RWPE1 (cell line): ENCODE measurements at regions not wholly inside any gene's neighbourhood (a gene's known extent, or its start where the extent isn't known, plus 50 kb on each side); places are given as distances from the start of the nearest gene placed in this dataset.

ENCODE experiments used
- CTCF ChIA-PET: fragments of 350-600 bp; sonication (Branson Sonifier 250); formaldehyde crosslinking; extraction: SDS; loops from one replicate; lab custom pipeline; 2021; lab: Yijun Ruan, JAX
- POLR2A ChIA-PET: fragments of 400-600 bp; formaldehyde crosslinking; extraction: SDS; loops from one replicate; lab custom pipeline; 2020; ENCODE audit warnings: antibody characterized with exemption; ENCODE audit not compliant: low non-redundant PET; lab: Yijun Ruan, JAX
- DNase-seq: peaks from one replicate; pipeline ENCODE4 v3.0.0; 2012; ENCODE audit warnings: low spot score
- H3K27ac ChIP-seq: fragments of 450-650 bp; 2 replicates; pipeline ENCODE4 v1.5.1; 2017
- CTCF ChIP-seq: fragments of 450-650 bp; conservative IDR thresholded peaks from 2 replicates; pipeline ENCODE4 v1.5.1; 2017; ENCODE audit warnings: low read depth, mild to moderate bottlenecking

GRCh38 chr4:35461931-35462659 is 782.2 kb downstream of the ARAP2 start:
- ChIA-PET POLR2A (no interaction called here), CTCF (no interaction called here)
- TF ChIP-seq CTCF = no peak
- no peak overlapping the region for H3K27ac ChIP-seq
- no peak for DNase-seq

- ChIA-PET POLR2A (no interaction called here), CTCF (no interaction called here)
- no peak for DNase-seq
These were observed 780.9 kb downstream of the ARAP2 start for GRCh38 chr4:35463251-35463952.

GRCh38 chr4:35464964-35465528 is 779.3 kb downstream of the ARAP2 start:
- no peak overlapping the region for H3K27ac ChIP-seq
- no peak for TF ChIP-seq CTCF
- CTCF ChIA-PET = no interaction called here
- peak; percentile 3 for DNase-seq
- POLR2A ChIA-PET = no interaction called here

More at GRCh38 chr4:35463251-35463952, 780.9 kb downstream of the ARAP2 start:
- H3K27ac ChIP-seq = no peak overlapping the region
- no peak for TF ChIP-seq CTCF

- no peak for DNase-seq
- ChIA-PET POLR2A (no interaction called here), CTCF (no interaction called here)
- H3K27ac ChIP-seq = no peak overlapping the region
- TF ChIP-seq CTCF = no peak
These were observed 753.2 kb downstream of the ARAP2 start for GRCh38 chr4:35491093-35491492.

GRCh38 chr4:35493977-35494376 is 750.3 kb downstream of the ARAP2 start:
- TF ChIP-seq CTCF = no peak

GRCh38 chr4:35494955-35495354 is 749.4 kb downstream of the ARAP2 start:
- no peak for DNase-seq
- ChIA-PET POLR2A (no interaction called here), CTCF (interaction anchor here (0.6 kb wide), 1 partner anchor 643 kb away, joined by 4 read pairs; no protein-coding TSS in a partner anchor)
- TF ChIP-seq CTCF = no peak
- H3K27ac ChIP-seq = no peak overlapping the region

More at GRCh38 chr4:35493977-35494376, 750.3 kb downstream of the ARAP2 start:
- ChIA-PET POLR2A (no interaction called here), CTCF (no interaction called here)
- no peak overlapping the region for H3K27ac ChIP-seq
- no peak for DNase-seq
